Stimulated activated CD4-positive, alpha-beta T cell treated with anti-CD3 and anti-CD28 coated beads, Interleukin-4, amount 100 ng/mL, for 24 hours (primary cell): ENCODE measurements at regions not wholly inside any gene's neighbourhood (a gene's known extent, or its start where the extent isn't known, plus 50 kb on each side); places are given as distances from the start of the nearest gene placed in this dataset.
"Not testable (repeated sequence)": the region's sequence is repeated elsewhere in the genome, so short reads cannot be mapped to it uniquely, and the experiment has no call there.

Experiments
- DNase-seq: peaks from one replicate; pipeline ENCODE4 v3.0.0-alpha.2; 2020

DNA sequence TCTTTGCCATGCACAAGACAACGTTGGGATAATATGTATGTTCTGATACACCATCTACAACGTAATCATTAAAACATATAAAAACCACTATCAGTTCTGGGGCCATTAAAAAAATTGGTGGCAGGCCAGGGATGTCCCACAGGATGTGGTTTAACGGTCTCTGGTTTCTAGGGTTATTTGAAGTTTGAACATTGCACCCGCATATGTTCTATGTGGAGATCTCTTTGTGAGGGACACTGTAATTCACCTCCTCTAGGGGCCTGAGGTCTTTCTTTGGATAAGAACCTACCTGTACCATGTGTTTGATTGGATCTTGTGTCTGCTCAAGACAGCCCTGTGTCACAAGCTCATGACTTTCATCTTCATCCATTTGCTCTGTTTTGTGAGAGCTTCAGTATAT lies 73.2 kb downstream of the GGTLC2 start:
- DNase-seq = no peak

DNA sequence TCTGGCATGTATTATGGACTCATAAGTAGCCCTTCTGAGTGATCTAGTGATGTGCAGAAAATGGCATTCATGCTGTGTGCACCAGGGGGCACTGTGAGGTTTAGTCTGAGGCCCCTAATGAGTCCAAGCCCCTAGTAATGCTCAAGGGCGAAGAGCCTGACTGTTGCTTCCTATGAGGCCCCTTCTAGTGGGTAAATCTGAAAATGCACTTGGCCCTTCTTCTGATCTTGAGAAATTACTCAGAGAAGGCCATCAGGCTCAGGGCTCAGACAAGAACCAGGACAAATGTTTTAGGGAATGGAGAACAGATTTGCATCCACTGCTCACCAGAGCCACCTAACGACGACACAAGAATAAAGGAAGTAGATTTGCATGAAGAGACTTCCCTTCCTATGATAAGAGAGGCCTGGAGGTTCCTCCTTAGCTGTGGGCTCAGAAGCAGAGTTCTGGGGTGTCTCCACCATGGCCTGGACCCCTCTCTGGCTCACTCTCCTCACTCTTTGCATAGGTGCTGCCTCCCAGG lies 75.8 kb downstream of the GGTLC2 start:
- peak; percentile 24 for DNase-seq

DNA sequence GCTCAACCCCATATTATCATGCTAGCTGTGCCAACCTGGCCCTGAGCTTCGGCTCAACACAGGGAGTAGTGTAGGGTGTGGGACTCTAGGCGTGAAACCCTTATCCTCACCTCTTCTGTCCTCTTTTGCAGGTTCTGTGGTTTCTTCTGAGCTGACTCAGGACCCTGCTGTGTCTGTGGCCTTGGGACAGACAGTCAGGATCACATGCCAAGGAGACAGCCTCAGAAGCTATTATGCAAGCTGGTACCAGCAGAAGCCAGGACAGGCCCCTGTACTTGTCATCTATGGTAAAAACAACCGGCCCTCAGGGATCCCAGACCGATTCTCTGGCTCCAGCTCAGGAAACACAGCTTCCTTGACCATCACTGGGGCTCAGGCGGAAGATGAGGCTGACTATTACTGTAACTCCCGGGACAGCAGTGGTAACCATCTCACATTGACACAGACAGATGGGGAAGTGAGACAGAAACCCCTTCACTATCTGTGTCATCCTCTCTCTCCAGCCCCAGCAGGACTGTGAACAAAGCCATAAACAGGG lies 76.4 kb downstream of the GGTLC2 start:
- no peak for DNase-seq

DNA sequence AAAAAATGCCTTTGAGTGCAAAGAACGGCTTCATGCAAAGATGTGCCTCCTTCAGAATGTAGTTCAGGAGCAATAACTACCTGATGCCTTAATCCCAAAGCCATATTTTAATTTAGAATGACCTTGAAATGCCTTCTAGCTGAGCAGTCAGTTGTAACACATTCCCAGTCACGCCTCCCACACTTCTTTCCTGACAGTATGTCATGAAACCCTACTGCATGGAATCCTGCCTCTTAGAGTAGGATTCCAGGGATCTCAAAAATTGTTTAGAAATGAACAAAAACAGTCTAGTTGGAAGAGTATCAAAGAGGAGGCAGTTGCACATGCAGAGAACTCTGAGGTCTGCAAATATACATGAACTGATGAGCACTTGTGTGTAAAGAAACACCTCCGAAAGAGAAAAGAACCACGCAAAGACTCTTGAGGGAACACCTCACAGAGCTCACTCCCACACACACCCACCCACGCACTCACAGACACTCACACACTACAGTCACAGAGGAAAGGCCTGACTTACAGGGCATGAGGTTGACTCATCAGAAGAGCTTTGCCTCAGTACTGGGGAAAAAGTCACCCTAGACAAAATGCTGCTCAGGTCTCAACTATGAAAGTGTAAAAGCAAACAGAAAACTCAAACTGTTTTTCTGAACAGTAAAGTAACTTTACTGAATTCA lies 77.4 kb downstream of the GGTLC2 start:
- peak; percentile 70 for DNase-seq

- DNase-seq = no peak
Measured at GRCh38 chr22:22728382-22728781, 84.0 kb downstream of the GGTLC2 start.

- no peak for DNase-seq
Measured at GRCh38 chr22:22730655-22731373, 86.4 kb downstream of the GGTLC2 start.

DNA sequence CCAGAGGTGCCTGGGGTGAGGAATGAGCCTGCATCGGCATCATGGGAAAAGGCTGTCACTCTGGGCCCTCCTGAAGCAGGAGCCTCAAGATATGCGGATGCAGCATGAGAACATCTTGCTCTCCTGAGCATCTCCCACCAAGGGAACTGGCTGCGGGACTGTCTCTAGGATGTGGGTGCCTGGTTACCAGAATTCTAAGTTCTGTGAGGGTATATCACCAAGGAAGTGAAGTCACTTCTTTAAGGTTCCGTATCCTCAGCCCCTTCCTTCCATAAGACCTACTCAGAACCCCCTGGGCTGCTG lies 86.9 kb downstream of the GGTLC2 start:
- no peak for DNase-seq

- DNase-seq = not testable (repeated sequence)
Measured at GRCh38 chr22:22733006-22733405, 88.6 kb downstream of the GGTLC2 start.

DNA sequence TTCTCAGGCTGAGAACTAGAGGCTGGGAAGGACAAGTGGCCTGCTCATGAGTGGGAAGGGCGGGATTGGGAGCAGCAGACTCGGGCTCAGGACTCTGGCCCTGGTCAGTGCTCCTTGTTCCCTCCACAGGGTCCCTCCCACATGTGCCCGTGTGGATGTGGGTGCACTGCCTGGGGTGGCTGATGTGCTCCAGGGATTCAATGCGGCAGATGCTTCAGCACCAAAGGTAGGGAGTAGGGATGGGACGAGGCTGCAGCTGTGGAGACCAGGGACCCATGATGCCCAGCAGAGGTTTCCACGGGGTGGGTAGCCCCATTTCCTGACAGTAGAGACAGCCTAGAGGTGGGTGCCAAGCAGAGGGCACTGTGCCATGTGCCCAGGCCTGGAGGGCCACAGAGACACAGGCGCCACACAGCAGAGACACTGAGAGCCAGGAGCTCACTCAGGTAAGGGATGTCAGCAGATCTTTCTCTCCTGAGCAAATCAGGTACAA lies 89.5 kb downstream of the GGTLC2 start:
- DNase-seq = no peak

GRCh38 chr22:22734395-22735272 lies 90.2 kb downstream of the GGTLC2 start:
- DNase-seq = not testable (repeated sequence)

- not testable (repeated sequence) for DNase-seq
Measured at GRCh38 chr22:22735276-22735675, 90.9 kb downstream of the GGTLC2 start.

- DNase-seq = no peak
Measured at GRCh38 chr22:22735695-22736611, 91.5 kb downstream of the GGTLC2 start.

GRCh38 chr22:22737590-22737989 lies 93.2 kb downstream of the GGTLC2 start:
- DNase-seq = no peak

DNA sequence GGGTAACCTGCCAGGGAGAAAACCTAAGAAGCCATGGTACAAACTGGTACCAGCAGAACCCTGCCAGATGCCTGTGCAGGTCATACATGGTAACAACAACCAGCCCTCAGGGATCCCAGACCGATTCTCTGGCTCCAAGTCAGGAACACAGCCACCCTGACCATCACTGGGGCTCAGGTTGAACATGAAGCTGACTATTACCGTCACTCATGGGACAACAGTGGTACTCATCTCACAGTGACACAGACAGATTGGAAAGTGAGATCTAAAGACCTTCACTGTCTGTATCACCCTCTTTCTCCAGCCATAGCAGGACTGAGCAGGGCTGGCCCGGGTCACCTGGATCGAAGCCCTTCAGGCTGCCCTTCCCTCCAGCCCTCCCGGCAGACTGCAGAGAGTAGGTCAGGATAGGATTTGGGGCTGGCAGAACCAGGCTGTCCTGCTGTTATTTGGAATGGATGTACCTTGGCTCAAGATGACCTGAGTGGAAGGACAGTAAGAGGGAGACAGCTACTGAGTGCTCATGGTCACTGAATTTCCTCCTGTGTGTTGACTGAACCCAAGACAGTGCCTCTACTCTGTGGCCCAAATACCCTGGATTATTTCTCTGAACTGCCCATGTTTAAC lies 94.7 kb downstream of the GGTLC2 start:
- DNase-seq = no peak

DNA sequence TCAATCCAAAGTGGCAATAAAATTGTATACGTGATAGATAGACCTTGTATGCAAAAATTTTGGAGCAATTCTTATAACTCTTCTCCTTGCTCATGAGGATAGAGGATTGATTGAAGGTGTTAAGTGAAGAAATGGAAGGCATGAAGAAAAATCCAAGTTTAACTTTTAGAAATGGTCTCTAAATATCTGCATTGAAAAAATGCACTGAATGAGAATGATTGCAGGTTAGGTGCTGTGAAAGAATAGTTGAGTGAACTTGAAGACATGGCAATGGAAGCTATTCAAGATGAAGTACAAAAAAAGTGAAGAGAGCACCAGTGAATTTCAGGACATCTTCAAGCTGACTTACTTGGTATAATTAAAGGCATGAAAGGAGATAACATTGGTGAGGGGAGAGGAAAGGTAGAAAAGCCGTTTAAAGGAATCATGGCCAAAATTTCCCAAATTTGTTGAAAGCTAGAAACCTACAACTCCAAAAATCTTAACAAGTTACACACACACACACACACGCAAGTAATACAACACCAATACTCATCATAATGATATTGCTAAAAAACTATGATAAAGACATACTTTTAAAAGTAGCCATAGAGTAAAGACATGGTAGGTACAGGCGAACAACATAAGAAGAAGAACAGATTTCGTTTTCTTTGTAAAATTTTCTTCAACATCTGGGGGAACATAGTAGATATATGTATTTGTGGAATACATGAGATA lies 96.3 kb downstream of the GGTLC2 start:
- no peak for DNase-seq

DNA sequence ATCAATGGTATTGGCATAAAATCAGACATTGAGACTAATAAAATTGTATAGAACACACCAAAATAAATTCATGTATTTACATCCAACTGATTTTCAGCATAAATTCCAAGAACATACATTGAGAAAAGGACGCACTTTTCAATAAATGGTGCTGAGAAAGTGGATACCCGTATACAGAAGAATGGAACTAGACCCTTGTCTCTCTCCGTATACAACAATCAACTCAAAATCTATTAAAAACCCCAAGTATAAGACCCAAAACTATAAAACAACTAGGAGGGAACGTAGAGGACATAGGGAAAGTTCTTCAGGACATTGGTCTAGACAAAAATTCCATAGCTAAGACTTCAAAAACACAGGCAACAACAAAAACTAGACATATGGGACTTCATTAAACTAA lies 97.4 kb downstream of the GGTLC2 start:
- DNase-seq = no peak

- no peak for DNase-seq
Measured at GRCh38 chr22:22742641-22743040, 98.2 kb downstream of the GGTLC2 start.

GRCh38 chr22:22743128-22743760 lies 98.8 kb downstream of the GGTLC2 start:
- no peak for DNase-seq

DNA sequence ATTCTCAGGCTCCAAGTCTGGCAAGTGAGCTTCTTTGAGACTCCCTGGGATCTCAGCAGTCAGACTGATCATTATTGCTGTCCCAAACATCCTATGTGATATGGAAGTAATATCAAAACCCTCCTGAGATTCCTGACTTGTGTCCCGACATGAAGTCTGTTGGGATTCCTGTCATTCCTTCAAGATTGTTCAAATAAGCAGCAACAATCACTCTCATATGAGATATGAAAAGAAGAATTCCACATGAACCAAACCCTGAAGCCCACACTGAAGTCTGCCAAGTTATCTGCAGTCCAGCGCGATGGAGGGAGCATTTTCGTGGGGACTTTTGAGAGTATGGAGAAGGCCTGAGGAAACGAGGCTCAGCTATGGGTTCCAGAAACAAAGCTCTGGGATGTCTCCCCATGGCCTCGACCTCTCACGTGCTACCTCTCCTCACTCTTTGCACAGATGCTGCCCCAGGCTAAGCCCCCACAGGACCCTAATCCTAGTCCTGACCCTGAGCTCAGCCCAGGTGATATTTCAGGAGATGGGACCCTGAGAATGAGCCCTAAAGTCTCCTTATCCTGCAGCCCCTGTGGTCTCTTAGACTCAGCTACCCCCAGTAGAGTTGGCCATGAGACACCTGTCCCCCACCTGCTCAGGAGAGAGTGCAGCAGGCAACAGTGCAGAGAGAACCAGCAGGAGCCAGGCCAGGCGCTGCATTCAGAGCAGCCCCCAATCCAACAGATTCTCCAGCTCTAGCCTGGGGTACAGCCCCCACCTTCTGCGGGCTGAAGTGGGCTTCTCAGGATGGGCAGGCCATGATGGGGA lies 100.2 kb downstream of the GGTLC2 start:
- DNase-seq = no peak
